Mesothelial cell of epicardium (in vitro differentiated cells): ENCODE measurements at regions not wholly inside any gene's neighbourhood (a gene's known extent, or its start where the extent isn't known, plus 50 kb on each side); places are given as distances from the start of the nearest gene placed in this dataset.

Source experiments
- DNase-seq, 2 experiments: peaks; one replicate each; pipeline ENCODE4 v3.0.0; 2021; ENCODE audit warnings: low spot score in 2 of 2; ENCODE audit not compliant: unreplicated experiment in 2 of 2
- H3K27ac Mint-ChIP-seq: 2 replicates; pipeline ENCODE4 v1.8.0; 2021; ENCODE audit warnings: mixed read lengths
- H3K27me3 Mint-ChIP-seq: 2 replicates; pipeline ENCODE4 v1.8.0; 2021; ENCODE audit warnings: low read depth, mixed read lengths
- H3K36me3 Mint-ChIP-seq: 2 replicates; pipeline ENCODE4 v1.8.0; 2021; ENCODE audit warnings: mixed read lengths
- H3K4me1 Mint-ChIP-seq: 2 replicates; pipeline ENCODE4 v1.8.0; 2021; ENCODE audit warnings: mixed read lengths
- H3K4me3 Mint-ChIP-seq: 2 replicates; pipeline ENCODE4 v1.8.0; 2021; ENCODE audit warnings: mild to moderate bottlenecking, moderate library complexity, mixed read lengths
- H3K9me3 Mint-ChIP-seq: 2 replicates; pipeline ENCODE4 v1.8.0; 2021; ENCODE audit warnings: mixed read lengths
- TF ChIP-seq, protein P1 (sequence below): fragments of 200-600 bp; sonication (generic); IDR thresholded peaks from one replicate; pipeline ENCODE4 v1.5.0; 2021; ENCODE audit warnings: antibody characterized with exemption; ENCODE audit not compliant: unreplicated experiment

- TF ChIP-seq, protein P1, sequence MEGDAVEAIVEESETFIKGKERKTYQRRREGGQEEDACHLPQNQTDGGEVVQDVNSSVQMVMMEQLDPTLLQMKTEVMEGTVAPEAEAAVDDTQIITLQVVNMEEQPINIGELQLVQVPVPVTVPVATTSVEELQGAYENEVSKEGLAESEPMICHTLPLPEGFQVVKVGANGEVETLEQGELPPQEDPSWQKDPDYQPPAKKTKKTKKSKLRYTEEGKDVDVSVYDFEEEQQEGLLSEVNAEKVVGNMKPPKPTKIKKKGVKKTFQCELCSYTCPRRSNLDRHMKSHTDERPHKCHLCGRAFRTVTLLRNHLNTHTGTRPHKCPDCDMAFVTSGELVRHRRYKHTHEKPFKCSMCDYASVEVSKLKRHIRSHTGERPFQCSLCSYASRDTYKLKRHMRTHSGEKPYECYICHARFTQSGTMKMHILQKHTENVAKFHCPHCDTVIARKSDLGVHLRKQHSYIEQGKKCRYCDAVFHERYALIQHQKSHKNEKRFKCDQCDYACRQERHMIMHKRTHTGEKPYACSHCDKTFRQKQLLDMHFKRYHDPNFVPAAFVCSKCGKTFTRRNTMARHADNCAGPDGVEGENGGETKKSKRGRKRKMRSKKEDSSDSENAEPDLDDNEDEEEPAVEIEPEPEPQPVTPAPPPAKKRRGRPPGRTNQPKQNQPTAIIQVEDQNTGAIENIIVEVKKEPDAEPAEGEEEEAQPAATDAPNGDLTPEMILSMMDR = no peak
- peaks cover 46% of the 10 kb centered on the region for H3K27me3 Mint-ChIP-seq
- no peaks in the 10 kb centered on the region for H3K4me1 Mint-ChIP-seq
- DNase-seq = no peak
- H3K9me3 Mint-ChIP-seq = no peaks in the 10 kb centered on the region
- H3K4me3 Mint-ChIP-seq = no peak overlapping the region
- H3K36me3 Mint-ChIP-seq = no peaks in the 10 kb centered on the region
- no peak overlapping the region for H3K27ac Mint-ChIP-seq
Observed at GRCh38 chr11:119486016-119486415, 63.0 kb upstream of the THY1 start.

DNA sequence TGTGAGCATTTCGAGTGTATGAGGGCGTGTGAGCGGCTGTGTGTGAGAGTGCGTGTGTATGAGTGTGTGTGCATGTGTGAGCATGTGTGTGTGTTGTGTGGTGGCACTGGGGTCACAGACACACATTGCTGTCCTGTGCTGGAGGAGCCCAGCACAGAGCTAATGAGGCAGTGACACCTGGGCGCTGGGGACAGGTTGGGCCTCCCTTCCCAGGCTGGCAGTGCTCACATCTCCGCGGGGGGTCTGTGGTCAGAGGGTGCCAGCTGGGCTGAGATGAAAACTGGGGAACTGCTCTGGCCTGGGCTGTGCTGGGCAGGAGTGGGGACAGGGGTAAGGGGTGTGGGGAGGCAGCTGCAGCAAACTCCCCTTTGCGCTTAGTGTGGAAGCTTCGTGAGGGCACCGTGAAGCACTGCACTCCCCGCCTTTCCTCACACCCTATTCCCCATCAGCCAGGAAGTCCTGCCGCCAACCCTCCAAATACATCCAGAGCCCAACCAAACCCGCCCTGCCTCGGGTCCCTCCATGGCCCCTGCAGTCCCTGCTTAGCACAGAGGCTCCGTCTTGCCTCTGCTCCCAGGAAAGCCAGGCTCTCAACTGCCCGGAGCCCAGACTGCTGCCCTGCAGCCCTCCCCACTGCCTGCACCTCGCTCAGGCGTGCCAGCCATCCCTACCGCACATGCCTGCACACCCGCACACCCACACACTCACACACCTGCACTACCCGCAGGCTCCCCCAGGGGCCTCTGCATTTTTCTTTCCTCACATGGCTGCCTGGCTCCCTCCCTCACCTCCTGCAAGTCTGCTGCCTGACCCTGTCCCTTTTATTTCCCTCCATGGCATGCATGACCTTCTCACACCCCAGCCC is 62.0 kb upstream of the THY1 start:
- Mint-ChIP-seq H3K27ac (no peak overlapping the region), H3K4me1 (no peaks in the 10 kb centered on the region), H3K4me3 (no peak overlapping the region), H3K9me3 (no peaks in the 10 kb centered on the region), H3K36me3 (no peaks in the 10 kb centered on the region), H3K27me3 (peaks cover 39% of the 10 kb centered on the region)
- DNase-seq = no peak
- TF ChIP-seq, protein P1 = peak; percentile 55

DNA sequence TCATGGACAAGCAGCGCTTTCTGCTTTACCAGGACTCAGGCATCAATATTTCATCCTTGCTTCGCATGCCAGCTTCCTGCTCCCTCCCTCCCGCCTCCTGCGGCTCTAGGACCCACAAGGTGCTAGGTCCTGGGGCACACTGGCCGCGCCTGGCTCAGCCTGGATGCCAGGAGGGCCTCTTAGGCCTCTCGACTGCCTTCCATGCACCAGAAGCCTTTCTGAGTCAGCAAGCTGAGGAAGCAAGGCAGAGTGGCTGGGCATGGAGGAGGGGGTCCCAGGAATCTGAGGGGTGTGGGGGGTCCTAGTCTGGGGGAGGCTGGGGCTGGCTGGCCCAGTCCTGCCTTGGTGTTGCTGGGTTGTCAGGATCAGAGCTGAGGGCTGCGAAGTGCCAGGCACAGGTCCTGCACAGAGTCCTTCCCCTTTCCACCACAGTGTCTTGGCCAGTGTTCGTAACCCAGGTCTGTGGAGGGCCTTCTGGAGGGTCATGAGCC is 61.0 kb upstream of the THY1 start:
- no peaks in the 10 kb centered on the region for H3K4me1 Mint-ChIP-seq
- H3K27me3 Mint-ChIP-seq = peaks cover 32% of the 10 kb centered on the region
- peak in 1 of 2 experiments; percentile 20 for DNase-seq
- H3K27ac Mint-ChIP-seq = no peak overlapping the region
- TF ChIP-seq, protein P1 = no peak
- H3K4me3 Mint-ChIP-seq = no peak overlapping the region
- no peaks in the 10 kb centered on the region for H3K36me3 Mint-ChIP-seq
- H3K9me3 Mint-ChIP-seq = no peaks in the 10 kb centered on the region

GRCh38 chr11:119483341-119483880 is 60.4 kb upstream of the THY1 start:
- peak in 1 of 2 experiments; percentile 4 for DNase-seq
- Mint-ChIP-seq H3K36me3 (no peaks in the 10 kb centered on the region), H3K4me1 (no peaks in the 10 kb centered on the region), H3K4me3 (no peak overlapping the region), H3K9me3 (no peaks in the 10 kb centered on the region), H3K27me3 (peaks cover 28% of the 10 kb centered on the region), H3K27ac (no peak overlapping the region)
- TF ChIP-seq, protein P1 = no peak

- Mint-ChIP-seq H3K27me3 (peaks cover 21% of the 10 kb centered on the region), H3K4me3 (no peak overlapping the region), H3K27ac (no peak overlapping the region), H3K4me1 (no peaks in the 10 kb centered on the region), H3K9me3 (no peaks in the 10 kb centered on the region), H3K36me3 (no peaks in the 10 kb centered on the region)
- TF ChIP-seq, protein P1 = no peak
- DNase-seq = peak; percentile 7 to 32
Observed at GRCh38 chr11:119482521-119483011, 59.6 kb upstream of the THY1 start.
